WTC11 (cell line): ENCODE measurements at regions not wholly inside any gene's neighbourhood (a gene's known extent, or its start where the extent isn't known, plus 50 kb on each side); places are given as distances from the start of the nearest gene placed in this dataset.

Experiments used
- ATAC-seq: fragments of 200-7000 bp; cut with Tn5 transposase; 2 replicates; pipeline ENCODE4 v1.10.0; 2021; ENCODE audit warnings: mild to moderate bottlenecking, moderate library complexity
- CTCF ChIA-PET: fragments of 300-600 bp; sonication (Branson Sonifier 250); formaldehyde crosslinking; loops from one replicate; lab custom pipeline; 2021; ENCODE audit warnings: antibody characterized with exemption; lab: Charles Lee
- POLR2A ChIA-PET: fragments of 350-600 bp; sonication (Branson Sonifier 250); formaldehyde crosslinking; loops from one replicate; lab custom pipeline; 2021; ENCODE audit warnings: antibody characterized with exemption; lab: Charles Lee
- DNase-seq: peaks from one replicate; pipeline ENCODE4 v3.0.0; 2021; ENCODE audit warnings: low spot score
- H3K27ac Mint-ChIP-seq: 2 replicates; pipeline ENCODE4 v1.8.0; 2021; ENCODE audit warnings: mixed read lengths
- H3K27me3 Mint-ChIP-seq: 2 replicates; pipeline ENCODE4 v1.8.0; 2021; ENCODE audit warnings: low read depth, mild to moderate bottlenecking, moderate library complexity, mixed read lengths
- H3K36me3 Mint-ChIP-seq: 2 replicates; pipeline ENCODE4 v1.8.0; 2021; ENCODE audit warnings: mixed read lengths
- H3K4me1 Mint-ChIP-seq: 2 replicates; pipeline ENCODE4 v1.8.0; 2022; ENCODE audit warnings: mixed read lengths
- H3K4me3 Mint-ChIP-seq: 2 replicates; pipeline ENCODE4 v1.8.0; 2021; ENCODE audit warnings: mild to moderate bottlenecking, moderate library complexity, mixed read lengths
- H3K9me3 Mint-ChIP-seq: 2 replicates; pipeline ENCODE4 v1.8.0; 2021; ENCODE audit warnings: mixed read lengths
- ATF1 ChIP-seq: sonication (generic); formaldehyde crosslinking; IDR thresholded peaks from 2 replicates; pipeline ENCODE4 v1.8.1; 2023; ENCODE audit warnings: mild to moderate bottlenecking, moderate library complexity, missing genetic modification reagents
- FOXJ3 ChIP-seq: sonication (generic); formaldehyde crosslinking; IDR thresholded peaks from 2 replicates; pipeline ENCODE4 v1.9.0; 2021; ENCODE audit warnings: missing genetic modification reagents, mild to moderate bottlenecking, borderline replicate concordance
- GABPB1 ChIP-seq: sonication (generic); formaldehyde crosslinking; IDR thresholded peaks from 2 replicates; pipeline ENCODE4 v1.8.1; 2023; ENCODE audit warnings: mild to moderate bottlenecking, missing genetic modification reagents
- IRF2 ChIP-seq: sonication (generic); formaldehyde crosslinking; IDR thresholded peaks from 2 replicates; pipeline ENCODE4 v1.8.0; 2022; ENCODE audit warnings: low read depth, missing genetic modification reagents, borderline replicate concordance
- JUN ChIP-seq: sonication (generic); formaldehyde crosslinking; IDR thresholded peaks from 2 replicates; pipeline ENCODE4 v1.8.0; 2023; ENCODE audit warnings: mild to moderate bottlenecking, missing genetic modification reagents
- NFATC4 ChIP-seq: fragments of 250-450 bp; sonication (Bioruptor Pico); IDR thresholded peaks from 2 replicates; pipeline ENCODE4 v1.9.0; 2021; ENCODE audit warnings: mild to moderate bottlenecking
- PRRX2 ChIP-seq: fragments of 250-450 bp; sonication (Bioruptor Pico); IDR thresholded peaks from 2 replicates; pipeline ENCODE4 v1.8.0; 2021; ENCODE audit warnings: mild to moderate bottlenecking
- RORB ChIP-seq: fragments of 250-450 bp; sonication (Bioruptor Pico); IDR thresholded peaks from 2 replicates; pipeline ENCODE4 v1.9.0; 2021; ENCODE audit warnings: mild to moderate bottlenecking
- SMAD3 ChIP-seq: sonication (generic); formaldehyde crosslinking; IDR thresholded peaks from 2 replicates; pipeline ENCODE4 v1.8.0; 2022; ENCODE audit warnings: missing genetic modification reagents, mild to moderate bottlenecking, borderline replicate concordance
- ZNF121 ChIP-seq: sonication (generic); formaldehyde crosslinking; IDR thresholded peaks from 2 replicates; pipeline ENCODE4 v1.8.0; 2023; ENCODE audit warnings: missing genetic modification reagents
- ZNF219 ChIP-seq: sonication (generic); formaldehyde crosslinking; IDR thresholded peaks from 2 replicates; pipeline ENCODE4 v1.8.0; 2023; ENCODE audit warnings: missing genetic modification reagents, mild to moderate bottlenecking, borderline replicate concordance
- ZNF317 ChIP-seq: sonication (generic); formaldehyde crosslinking; IDR thresholded peaks from 2 replicates; pipeline ENCODE4 v1.8.1; 2023; ENCODE audit warnings: low read depth, mild to moderate bottlenecking, moderate library complexity, missing genetic modification reagents, borderline replicate concordance
- ZNF416 ChIP-seq: fragments of 250-450 bp; sonication (Bioruptor Pico); IDR thresholded peaks from 2 replicates; pipeline ENCODE4 v1.9.0; 2021; ENCODE audit warnings: mild to moderate bottlenecking, inconsistent platforms
- TF ChIP-seq, protein P1 (sequence below): sonication (generic); formaldehyde crosslinking; IDR thresholded peaks from 2 replicates; pipeline ENCODE4 v1.8.1; 2023; ENCODE audit warnings: mild to moderate bottlenecking, missing genetic modification reagents
- TF ChIP-seq, protein P2 (sequence below): sonication (generic); formaldehyde crosslinking; IDR thresholded peaks from 2 replicates; pipeline ENCODE4 v1.8.0; 2022; ENCODE audit warnings: missing genetic modification reagents
- TF ChIP-seq, protein P3 (sequence below): sonication (generic); formaldehyde crosslinking; IDR thresholded peaks from 2 replicates; pipeline ENCODE4 v1.8.1; 2023; ENCODE audit warnings: mild to moderate bottlenecking, missing genetic modification reagents, borderline replicate concordance
- TF ChIP-seq, protein P4 (sequence below): fragments of 250-450 bp; sonication (Bioruptor Pico); IDR thresholded peaks from 2 replicates; pipeline ENCODE4 v1.9.0; 2021; ENCODE audit warnings: mild to moderate bottlenecking
- TF ChIP-seq, protein P5 (sequence below): sonication (generic); formaldehyde crosslinking; IDR thresholded peaks from 2 replicates; pipeline ENCODE4 v1.8.1; 2023; ENCODE audit warnings: mild to moderate bottlenecking, missing genetic modification reagents

DNA sequence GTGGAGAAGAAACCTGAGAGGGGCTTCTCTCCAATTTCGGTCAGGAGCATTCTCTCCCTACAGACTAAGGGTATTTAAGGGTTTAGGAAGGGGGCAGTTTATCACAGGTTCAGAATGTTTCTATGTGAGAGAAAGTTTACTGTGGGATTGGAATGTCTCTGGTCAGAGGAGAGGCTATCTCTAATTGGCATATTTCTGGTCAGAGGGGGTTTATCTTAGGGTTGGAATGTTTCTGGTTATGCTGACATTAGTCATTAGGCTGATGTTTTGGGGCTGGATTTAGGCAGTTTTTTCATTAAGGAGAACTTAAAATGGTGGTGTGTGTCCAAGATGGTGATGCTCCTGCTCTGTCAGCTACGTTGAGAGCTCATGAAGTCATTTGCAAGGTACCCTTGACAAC is 758.0 kb downstream of the TYW1 start (continued):
- TF ChIP-seq IRF2 (CRISPR knock-in tag) (no peak), RORB (CRISPR knock-in tag) (no peak), JUN (CRISPR knock-in tag) (no peak), ZNF219 (CRISPR knock-in tag) (no peak)
- TF ChIP-seq, protein P1, sequence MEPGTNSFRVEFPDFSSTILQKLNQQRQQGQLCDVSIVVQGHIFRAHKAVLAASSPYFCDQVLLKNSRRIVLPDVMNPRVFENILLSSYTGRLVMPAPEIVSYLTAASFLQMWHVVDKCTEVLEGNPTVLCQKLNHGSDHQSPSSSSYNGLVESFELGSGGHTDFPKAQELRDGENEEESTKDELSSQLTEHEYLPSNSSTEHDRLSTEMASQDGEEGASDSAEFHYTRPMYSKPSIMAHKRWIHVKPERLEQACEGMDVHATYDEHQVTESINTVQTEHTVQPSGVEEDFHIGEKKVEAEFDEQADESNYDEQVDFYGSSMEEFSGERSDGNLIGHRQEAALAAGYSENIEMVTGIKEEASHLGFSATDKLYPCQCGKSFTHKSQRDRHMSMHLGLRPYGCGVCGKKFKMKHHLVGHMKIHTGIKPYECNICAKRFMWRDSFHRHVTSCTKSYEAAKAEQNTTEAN = no peak

DNA sequence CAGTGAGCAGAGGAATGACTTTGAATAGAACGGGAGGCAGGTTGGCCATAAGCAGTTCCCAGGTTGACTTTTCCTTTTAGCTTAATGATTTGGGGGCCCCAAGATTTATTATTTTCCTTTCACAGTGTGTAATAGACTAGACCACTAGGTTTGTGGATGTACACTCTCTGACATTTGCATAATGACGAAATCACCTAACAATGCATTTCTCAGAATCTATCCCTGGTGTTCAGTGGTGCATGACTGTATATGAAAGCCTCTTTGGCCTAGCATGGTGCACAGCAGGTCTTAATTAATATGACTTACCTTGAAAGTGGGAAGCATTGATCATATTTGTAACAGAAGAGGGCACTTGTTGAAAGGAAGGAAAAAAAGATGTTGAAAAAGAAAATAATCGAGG is 761.9 kb downstream of the TYW1 start:
- Mint-ChIP-seq H3K4me1 (no peaks in the 10 kb centered on the region), H3K4me3 (no peak overlapping the region), H3K36me3 (peaks cover 11% of the 10 kb centered on the region), H3K27ac (no peak overlapping the region), H3K27me3 (no peaks in the 10 kb centered on the region), H3K9me3 (peaks cover 19% of the 10 kb centered on the region)
- DNase-seq (no peak), ATAC-seq (no peak)
- no peak for TF ChIP-seq GABPB1 (CRISPR knock-in tag)
- no peak for TF ChIP-seq ZNF416
- no peak for TF ChIP-seq FOXJ3 (CRISPR knock-in tag)
- TF ChIP-seq RORB (CRISPR knock-in tag) = no peak
- no peak for TF ChIP-seq SMAD3 (CRISPR knock-in tag)
- TF ChIP-seq ZNF121 (CRISPR knock-in tag) = no peak
- no peak for TF ChIP-seq NFATC4 (CRISPR knock-in tag)
- TF ChIP-seq, protein P2, sequence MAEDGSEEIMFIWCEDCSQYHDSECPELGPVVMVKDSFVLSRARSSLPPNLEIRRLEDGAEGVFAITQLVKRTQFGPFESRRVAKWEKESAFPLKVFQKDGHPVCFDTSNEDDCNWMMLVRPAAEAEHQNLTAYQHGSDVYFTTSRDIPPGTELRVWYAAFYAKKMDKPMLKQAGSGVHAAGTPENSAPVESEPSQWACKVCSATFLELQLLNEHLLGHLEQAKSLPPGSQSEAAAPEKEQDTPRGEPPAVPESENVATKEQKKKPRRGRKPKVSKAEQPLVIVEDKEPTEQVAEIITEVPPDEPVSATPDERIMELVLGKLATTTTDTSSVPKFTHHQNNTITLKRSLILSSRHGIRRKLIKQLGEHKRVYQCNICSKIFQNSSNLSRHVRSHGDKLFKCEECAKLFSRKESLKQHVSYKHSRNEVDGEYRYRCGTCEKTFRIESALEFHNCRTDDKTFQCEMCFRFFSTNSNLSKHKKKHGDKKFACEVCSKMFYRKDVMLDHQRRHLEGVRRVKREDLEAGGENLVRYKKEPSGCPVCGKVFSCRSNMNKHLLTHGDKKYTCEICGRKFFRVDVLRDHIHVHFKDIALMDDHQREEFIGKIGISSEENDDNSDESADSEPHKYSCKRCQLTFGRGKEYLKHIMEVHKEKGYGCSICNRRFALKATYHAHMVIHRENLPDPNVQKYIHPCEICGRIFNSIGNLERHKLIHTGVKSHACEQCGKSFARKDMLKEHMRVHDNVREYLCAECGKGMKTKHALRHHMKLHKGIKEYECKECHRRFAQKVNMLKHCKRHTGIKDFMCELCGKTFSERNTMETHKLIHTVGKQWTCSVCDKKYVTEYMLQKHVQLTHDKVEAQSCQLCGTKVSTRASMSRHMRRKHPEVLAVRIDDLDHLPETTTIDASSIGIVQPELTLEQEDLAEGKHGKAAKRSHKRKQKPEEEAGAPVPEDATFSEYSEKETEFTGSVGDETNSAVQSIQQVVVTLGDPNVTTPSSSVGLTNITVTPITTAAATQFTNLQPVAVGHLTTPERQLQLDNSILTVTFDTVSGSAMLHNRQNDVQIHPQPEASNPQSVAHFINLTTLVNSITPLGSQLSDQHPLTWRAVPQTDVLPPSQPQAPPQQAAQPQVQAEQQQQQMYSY (CRISPR knock-in tag) = no peak
- TF ChIP-seq ZNF317 (CRISPR knock-in tag) = no peak
- TF ChIP-seq, protein P3, sequence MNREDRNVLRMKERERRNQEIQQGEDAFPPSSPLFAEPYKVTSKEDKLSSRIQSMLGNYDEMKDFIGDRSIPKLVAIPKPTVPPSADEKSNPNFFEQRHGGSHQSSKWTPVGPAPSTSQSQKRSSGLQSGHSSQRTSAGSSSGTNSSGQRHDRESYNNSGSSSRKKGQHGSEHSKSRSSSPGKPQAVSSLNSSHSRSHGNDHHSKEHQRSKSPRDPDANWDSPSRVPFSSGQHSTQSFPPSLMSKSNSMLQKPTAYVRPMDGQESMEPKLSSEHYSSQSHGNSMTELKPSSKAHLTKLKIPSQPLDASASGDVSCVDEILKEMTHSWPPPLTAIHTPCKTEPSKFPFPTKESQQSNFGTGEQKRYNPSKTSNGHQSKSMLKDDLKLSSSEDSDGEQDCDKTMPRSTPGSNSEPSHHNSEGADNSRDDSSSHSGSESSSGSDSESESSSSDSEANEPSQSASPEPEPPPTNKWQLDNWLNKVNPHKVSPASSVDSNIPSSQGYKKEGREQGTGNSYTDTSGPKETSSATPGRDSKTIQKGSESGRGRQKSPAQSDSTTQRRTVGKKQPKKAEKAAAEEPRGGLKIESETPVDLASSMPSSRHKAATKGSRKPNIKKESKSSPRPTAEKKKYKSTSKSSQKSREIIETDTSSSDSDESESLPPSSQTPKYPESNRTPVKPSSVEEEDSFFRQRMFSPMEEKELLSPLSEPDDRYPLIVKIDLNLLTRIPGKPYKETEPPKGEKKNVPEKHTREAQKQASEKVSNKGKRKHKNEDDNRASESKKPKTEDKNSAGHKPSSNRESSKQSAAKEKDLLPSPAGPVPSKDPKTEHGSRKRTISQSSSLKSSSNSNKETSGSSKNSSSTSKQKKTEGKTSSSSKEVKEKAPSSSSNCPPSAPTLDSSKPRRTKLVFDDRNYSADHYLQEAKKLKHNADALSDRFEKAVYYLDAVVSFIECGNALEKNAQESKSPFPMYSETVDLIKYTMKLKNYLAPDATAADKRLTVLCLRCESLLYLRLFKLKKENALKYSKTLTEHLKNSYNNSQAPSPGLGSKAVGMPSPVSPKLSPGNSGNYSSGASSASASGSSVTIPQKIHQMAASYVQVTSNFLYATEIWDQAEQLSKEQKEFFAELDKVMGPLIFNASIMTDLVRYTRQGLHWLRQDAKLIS (CRISPR knock-in tag) = no peak
- TF ChIP-seq, protein P4, sequence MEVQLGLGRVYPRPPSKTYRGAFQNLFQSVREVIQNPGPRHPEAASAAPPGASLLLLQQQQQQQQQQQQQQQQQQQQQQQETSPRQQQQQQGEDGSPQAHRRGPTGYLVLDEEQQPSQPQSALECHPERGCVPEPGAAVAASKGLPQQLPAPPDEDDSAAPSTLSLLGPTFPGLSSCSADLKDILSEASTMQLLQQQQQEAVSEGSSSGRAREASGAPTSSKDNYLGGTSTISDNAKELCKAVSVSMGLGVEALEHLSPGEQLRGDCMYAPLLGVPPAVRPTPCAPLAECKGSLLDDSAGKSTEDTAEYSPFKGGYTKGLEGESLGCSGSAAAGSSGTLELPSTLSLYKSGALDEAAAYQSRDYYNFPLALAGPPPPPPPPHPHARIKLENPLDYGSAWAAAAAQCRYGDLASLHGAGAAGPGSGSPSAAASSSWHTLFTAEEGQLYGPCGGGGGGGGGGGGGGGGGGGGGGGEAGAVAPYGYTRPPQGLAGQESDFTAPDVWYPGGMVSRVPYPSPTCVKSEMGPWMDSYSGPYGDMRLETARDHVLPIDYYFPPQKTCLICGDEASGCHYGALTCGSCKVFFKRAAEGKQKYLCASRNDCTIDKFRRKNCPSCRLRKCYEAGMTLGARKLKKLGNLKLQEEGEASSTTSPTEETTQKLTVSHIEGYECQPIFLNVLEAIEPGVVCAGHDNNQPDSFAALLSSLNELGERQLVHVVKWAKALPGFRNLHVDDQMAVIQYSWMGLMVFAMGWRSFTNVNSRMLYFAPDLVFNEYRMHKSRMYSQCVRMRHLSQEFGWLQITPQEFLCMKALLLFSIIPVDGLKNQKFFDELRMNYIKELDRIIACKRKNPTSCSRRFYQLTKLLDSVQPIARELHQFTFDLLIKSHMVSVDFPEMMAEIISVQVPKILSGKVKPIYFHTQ = no peak
- TF ChIP-seq PRRX2 (CRISPR knock-in tag) = no peak
- TF ChIP-seq, protein P5, sequence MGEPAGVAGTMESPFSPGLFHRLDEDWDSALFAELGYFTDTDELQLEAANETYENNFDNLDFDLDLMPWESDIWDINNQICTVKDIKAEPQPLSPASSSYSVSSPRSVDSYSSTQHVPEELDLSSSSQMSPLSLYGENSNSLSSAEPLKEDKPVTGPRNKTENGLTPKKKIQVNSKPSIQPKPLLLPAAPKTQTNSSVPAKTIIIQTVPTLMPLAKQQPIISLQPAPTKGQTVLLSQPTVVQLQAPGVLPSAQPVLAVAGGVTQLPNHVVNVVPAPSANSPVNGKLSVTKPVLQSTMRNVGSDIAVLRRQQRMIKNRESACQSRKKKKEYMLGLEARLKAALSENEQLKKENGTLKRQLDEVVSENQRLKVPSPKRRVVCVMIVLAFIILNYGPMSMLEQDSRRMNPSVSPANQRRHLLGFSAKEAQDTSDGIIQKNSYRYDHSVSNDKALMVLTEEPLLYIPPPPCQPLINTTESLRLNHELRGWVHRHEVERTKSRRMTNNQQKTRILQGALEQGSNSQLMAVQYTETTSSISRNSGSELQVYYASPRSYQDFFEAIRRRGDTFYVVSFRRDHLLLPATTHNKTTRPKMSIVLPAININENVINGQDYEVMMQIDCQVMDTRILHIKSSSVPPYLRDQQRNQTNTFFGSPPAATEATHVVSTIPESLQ (CRISPR knock-in tag) = no peak
- TF ChIP-seq ATF1 (CRISPR knock-in tag) = no peak
- ChIA-PET CTCF (no interaction called here), POLR2A (interaction anchor here (0.6 kb wide), 1 partner anchor 418 kb away, joined by 4 read pairs; no protein-coding TSS in a partner anchor)
